Right lobe of liver (tissue), 6 donors: ENCODE measurements at regions not wholly inside any gene's neighbourhood (a gene's known extent, or its start where the extent isn't known, plus 50 kb on each side); places are given as distances from the start of the nearest gene placed in this dataset.

Experiments used
- ATAC-seq, 4 donors: fragments of 200-7000 bp; cut with Tn5 transposase; one replicate each; pipeline ENCODE4 v1.9.1; 2020; ENCODE audit warnings: mild to moderate bottlenecking in 4 of 4, moderate library complexity in 4 of 4
- DNase-seq, 3 donors: peaks; one replicate each; pipeline ENCODE4 v3.0.0-alpha.2; 2020
- H3K27ac ChIP-seq, 3 donors: fragments of 200-600 bp; one replicate each; pipeline ENCODE4 v1.8.0; 2022
- H3K27me3 ChIP-seq, 2 donors: fragments of 200-600 bp; one replicate each; pipeline ENCODE4 v1.8.0; 2022
- H3K36me3 ChIP-seq, 4 donors: fragments of 200-600 bp; sonication (generic) in 1 of 4; one replicate each; pipeline versions ENCODE4 v1.5.1 to v1.8.0; 2017 to 2022; ENCODE audit warnings: control low read depth in 1 of 4
- H3K4me1 ChIP-seq, 4 donors: fragments of 200-600 bp; sonication (generic) in 1 of 4; one replicate each; pipeline versions ENCODE4 v1.5.1 to v1.8.0; 2017 to 2022; ENCODE audit warnings: control low read depth in 1 of 4
- H3K4me3 ChIP-seq, 3 donors: fragments of 200-600 bp; one replicate each; pipeline ENCODE4 v1.8.0; 2022
- H3K9me3 ChIP-seq, 4 donors: fragments of 200-600 bp; sonication (generic) in 1 of 4; one replicate each; pipeline versions ENCODE4 v1.5.1 to v1.8.0; 2017 to 2022; ENCODE audit warnings: control low read depth in 1 of 4
- CTCF ChIP-seq, 4 donors: fragments of 200-600 bp in 3 of 4; fragments of 450-650 bp in 1 of 4; IDR thresholded peaks; one replicate each; pipeline versions ENCODE4 v1.5.1 to v1.8.0; 2016 to 2022; ENCODE audit warnings: antibody characterized with exemption in 4 of 4, mild to moderate bottlenecking in 2 of 4
- POLR2A ChIP-seq: fragments of 450-650 bp; IDR thresholded peaks from one replicate; pipeline ENCODE4 v1.6.1; 2017; ENCODE audit warnings: antibody characterized with exemption, mild to moderate bottlenecking
- WGBS: methylation state at CpG from one replicate; pipeline ENCODE4 v1.1.6; 2018; ENCODE audit warnings: low coverage, low lambda C conversion rate; ENCODE audit not compliant: insufficient coverage; ENCODE audit errors: missing lambda C conversion rate; 5-methylcytosine and 5-hydroxymethylcytosine counted together
- intact Hi-C, 2 donors: fragments of 100-400 bp; cut with DNase I; formaldehyde crosslinking; loops; one replicate each; pipeline versions ENCODE4 v1.11.2 to v1.14.1; 2022
- donor health status: DM: no; HTN: yes; CAD: no.
- donor health status: DM: no; HTN: no; CAD: no.
- donor health status: DM: no; HTN: no; CAD: no.
- donor health status: DM: no; HTN: yes; CAD: no.
- donor health status: DM: no; HTN: yes; CAD: no.

GRCh38 chr2:107588181-107588580 lies 238.5 kb upstream of the RGPD4 start:
- no peak for DNase-seq
- ATAC-seq: no peak
- WGBS: 64% methylated on average over 5 of the region's 5 CpGs
- H3K27me3 ChIP-seq: no peaks in the 10 kb centered on the region
- intact Hi-C loops: no loop called here
- no peak overlapping the region for H3K27ac ChIP-seq
- H3K4me1 ChIP-seq: no peaks in the 10 kb centered on the region
- H3K36me3 ChIP-seq: no peaks in the 10 kb centered on the region
- no peak for TF ChIP-seq CTCF (IDR thresholded peaks at IDR 0.05)
- TF ChIP-seq POLR2A: no peak
- no peaks in the 10 kb centered on the region for H3K9me3 ChIP-seq
- H3K4me3 ChIP-seq: no peak overlapping the region

GRCh38 chr2:107589079-107589491 lies 237.6 kb upstream of the RGPD4 start:
- no peak overlapping the region for H3K27ac ChIP-seq
- no peaks in the 10 kb centered on the region for H3K36me3 ChIP-seq
- intact Hi-C loops: no loop called here
- ATAC-seq (no peak), DNase-seq (no peak)
- WGBS: 50% methylated on average over 3 of the region's 3 CpGs
- no peaks in the 10 kb centered on the region for H3K9me3 ChIP-seq
- H3K4me3 ChIP-seq: no peak overlapping the region
- TF ChIP-seq POLR2A (no peak), CTCF (IDR thresholded peaks at IDR 0.05) (no peak)
- H3K27me3 ChIP-seq: no peaks in the 10 kb centered on the region
- no peaks in the 10 kb centered on the region for H3K4me1 ChIP-seq

- no peak for ATAC-seq
- TF ChIP-seq POLR2A (no peak), CTCF (IDR thresholded peaks at IDR 0.05) (no peak)
Measured at GRCh38 chr2:107591561-107592279, 235.0 kb upstream of the RGPD4 start.

GRCh38 chr2:107592280-107592624 lies 234.4 kb upstream of the RGPD4 start:
- no peak overlapping the region for H3K27ac ChIP-seq
- no peaks in the 10 kb centered on the region for H3K9me3 ChIP-seq
- TF ChIP-seq POLR2A: no peak
- no peak for TF ChIP-seq CTCF (IDR thresholded peaks at IDR 0.05)
- intact Hi-C loops: no loop called here
- DNase-seq (no peak), ATAC-seq (no peak)
- no peaks in the 10 kb centered on the region for H3K36me3 ChIP-seq
- H3K4me1 ChIP-seq: no peaks in the 10 kb centered on the region
- 23% methylated on average over 3 of the region's 4 CpGs for WGBS
- no peaks in the 10 kb centered on the region for H3K27me3 ChIP-seq
- no peak overlapping the region for H3K4me3 ChIP-seq

More at GRCh38 chr2:107591561-107592279, 235.0 kb upstream of the RGPD4 start:
- 20% methylated on average over 1 of the region's 3 CpGs for WGBS
- intact Hi-C loops: no loop called here
- Histone ChIP-seq H3K9me3 (no peaks in the 10 kb centered on the region), H3K27me3 (no peaks in the 10 kb centered on the region), H3K27ac (no peak overlapping the region), H3K4me3 (no peak overlapping the region), H3K4me1 (no peaks in the 10 kb centered on the region), H3K36me3 (no peaks in the 10 kb centered on the region)
- DNase-seq: no peak

GRCh38 chr2:107595285-107595684 lies 231.4 kb upstream of the RGPD4 start:
- Histone ChIP-seq H3K27me3 (no peaks in the 10 kb centered on the region), H3K27ac (no peak overlapping the region), H3K9me3 (no peaks in the 10 kb centered on the region), H3K4me1 (no peaks in the 10 kb centered on the region), H3K4me3 (no peak overlapping the region), H3K36me3 (no peaks in the 10 kb centered on the region)
- ATAC-seq: no peak
- no peak for DNase-seq
- no CpG with 5 or more reads among the region's 5 CpGs for WGBS
- intact Hi-C loops: no loop called here
- TF ChIP-seq CTCF (IDR thresholded peaks at IDR 0.05) (no peak), POLR2A (no peak)
